Transverse colon (tissue), 4 donors: ENCODE measurements at regions not wholly inside any gene's neighbourhood (a gene's known extent, or its start where the extent isn't known, plus 50 kb on each side); places are given as distances from the start of the nearest gene placed in this dataset.

ENCODE experiments used
- DNase-seq: peaks from one replicate; pipeline ENCODE4 v3.0.0-alpha.2; 2019
- H3K27ac ChIP-seq, 4 donors: fragments of 200-600 bp; sonication (generic); 2 replicates each; pipeline ENCODE4 v1.5.1; 2016 to 2018; ENCODE audit warnings: inconsistent platforms in 4 of 4
- H3K27me3 ChIP-seq: fragments of 200-600 bp; sonication (generic); 2 replicates; pipeline ENCODE4 v1.5.1; 2017; ENCODE audit warnings: inconsistent platforms
- H3K36me3 ChIP-seq, 4 donors: fragments of 200-600 bp; sonication (generic); 2 replicates each; pipeline ENCODE4 v1.5.1; 2017 to 2019; ENCODE audit warnings: inconsistent platforms in 4 of 4
- H3K4me1 ChIP-seq, 4 donors: fragments of 200-600 bp; sonication (generic); 2 replicates each; pipeline ENCODE4 v1.5.1; 2017 to 2020; ENCODE audit warnings: inconsistent platforms in 4 of 4
- H3K4me3 ChIP-seq, 4 donors: fragments of 200-600 bp; sonication (generic); 1 replicate in 1 of 4; 2 replicates in 3 of 4; pipeline versions ENCODE4 v1.5.1 to v1.6.1; 2017 to 2019; ENCODE audit warnings: inconsistent platforms in 4 of 4
- H3K9me3 ChIP-seq, 2 donors: fragments of 200-600 bp; sonication (generic); 2 replicates each; pipeline ENCODE4 v1.5.1; 2017 to 2019; ENCODE audit warnings: inconsistent platforms in 2 of 2
- EP300 ChIP-seq: sonication (generic); formaldehyde crosslinking; IDR thresholded peaks from one replicate; pipeline ENCODE4 v1.6.1; 2017; ENCODE audit warnings: antibody characterized with exemption, low read depth
- POLR2A ChIP-seq: fragments of 450-650 bp; IDR thresholded peaks from one replicate; pipeline ENCODE4 v1.6.1; 2016; ENCODE audit warnings: antibody characterized with exemption, mild to moderate bottlenecking, moderate library complexity
- POLR2AphosphoS5 ChIP-seq, 3 donors: sonication (generic); formaldehyde crosslinking; IDR thresholded peaks; one replicate each; pipeline ENCODE4 v1.6.1; 2016; ENCODE audit warnings: antibody characterized with exemption in 3 of 3
- WGBS, 2 donors: methylation state at CpG; one replicate each; pipeline ENCODE4 v1.1.5; 2018; ENCODE audit warnings: low coverage in 1 of 2; 5-methylcytosine and 5-hydroxymethylcytosine counted together
- in situ Hi-C, 4 donors: fragments of 200-750 bp; cut with MboI; loops; one replicate each; pipeline versions ENCODE4 v1.15.0 to v1.15.1; 2017; ENCODE audit warnings: low sequenced_read_pairs in 3 of 4, low pct_ligation_motif_present in 1 of 4, low pct_unique_long_range_greater_than_20kb in 1 of 4
- intact Hi-C: fragments of 100-400 bp; cut with DNase I; formaldehyde crosslinking; loops from one replicate; pipeline ENCODE4 v1.15.1; 2023; ENCODE audit warnings: low total_unique reads
- TF ChIP-seq, protein P1 (sequence below), 5 experiments: fragments of 200-600 bp in 3 of 5; fragments of 450-650 bp in 2 of 5; sonication (generic) in 3 of 5; IDR thresholded peaks; 1 replicate in 2 of 5; 2 replicates in 3 of 5; pipeline ENCODE4 v1.5.1; 2016 to 2017; ENCODE audit warnings: antibody characterized with exemption in 5 of 5, inconsistent platforms in 3 of 5, mild to moderate bottlenecking in 2 of 5, moderate library complexity in 1 of 5

- TF ChIP-seq POLR2AphosphoS5 (IDR thresholded peaks at IDR 0.05) = no peak
- TF ChIP-seq EP300 = no peak
- TF ChIP-seq POLR2A = no peak
- TF ChIP-seq, protein P1, sequence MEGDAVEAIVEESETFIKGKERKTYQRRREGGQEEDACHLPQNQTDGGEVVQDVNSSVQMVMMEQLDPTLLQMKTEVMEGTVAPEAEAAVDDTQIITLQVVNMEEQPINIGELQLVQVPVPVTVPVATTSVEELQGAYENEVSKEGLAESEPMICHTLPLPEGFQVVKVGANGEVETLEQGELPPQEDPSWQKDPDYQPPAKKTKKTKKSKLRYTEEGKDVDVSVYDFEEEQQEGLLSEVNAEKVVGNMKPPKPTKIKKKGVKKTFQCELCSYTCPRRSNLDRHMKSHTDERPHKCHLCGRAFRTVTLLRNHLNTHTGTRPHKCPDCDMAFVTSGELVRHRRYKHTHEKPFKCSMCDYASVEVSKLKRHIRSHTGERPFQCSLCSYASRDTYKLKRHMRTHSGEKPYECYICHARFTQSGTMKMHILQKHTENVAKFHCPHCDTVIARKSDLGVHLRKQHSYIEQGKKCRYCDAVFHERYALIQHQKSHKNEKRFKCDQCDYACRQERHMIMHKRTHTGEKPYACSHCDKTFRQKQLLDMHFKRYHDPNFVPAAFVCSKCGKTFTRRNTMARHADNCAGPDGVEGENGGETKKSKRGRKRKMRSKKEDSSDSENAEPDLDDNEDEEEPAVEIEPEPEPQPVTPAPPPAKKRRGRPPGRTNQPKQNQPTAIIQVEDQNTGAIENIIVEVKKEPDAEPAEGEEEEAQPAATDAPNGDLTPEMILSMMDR (IDR thresholded peaks at IDR 0.05) = no peak
- intact Hi-C loops (no loop called here), in situ Hi-C loops (no loop called here)
- no peaks in the 10 kb centered on the region for H3K4me1 ChIP-seq
- no peaks in the 10 kb centered on the region for H3K27me3 ChIP-seq
- no peaks in the 10 kb centered on the region for H3K9me3 ChIP-seq
- no peak overlapping the region for H3K27ac ChIP-seq
- H3K4me3 ChIP-seq = no peak overlapping the region
- no peak for DNase-seq
- no peaks in the 10 kb centered on the region for H3K36me3 ChIP-seq
- WGBS, 2 donors = 75 to 79% methylated on average over 2 of the region's 2 CpGs
Measured at GRCh38 chr4:104735174-104735573, 240.5 kb upstream of the CXXC4 start.

GRCh38 chr4:104740161-104740560, 245.5 kb upstream of the CXXC4 start:
- in situ Hi-C loops = no loop called here
- intact Hi-C loops = no loop called here
- H3K4me3 ChIP-seq = no peak overlapping the region
- no peaks in the 10 kb centered on the region for H3K9me3 ChIP-seq
- no peaks in the 10 kb centered on the region for H3K36me3 ChIP-seq
- H3K27ac ChIP-seq = no peak overlapping the region
- no peak for DNase-seq
- H3K4me1 ChIP-seq = no peaks in the 10 kb centered on the region
- no peaks in the 10 kb centered on the region for H3K27me3 ChIP-seq
- 89 to 91% methylated on average over 3 of the region's 3 CpGs for WGBS, 2 donors
- TF ChIP-seq EP300 (no peak), POLR2A (no peak), POLR2AphosphoS5 (IDR thresholded peaks at IDR 0.05) (no peak)
- TF ChIP-seq, protein P1 (IDR thresholded peaks at IDR 0.05) = no peak

DNA sequence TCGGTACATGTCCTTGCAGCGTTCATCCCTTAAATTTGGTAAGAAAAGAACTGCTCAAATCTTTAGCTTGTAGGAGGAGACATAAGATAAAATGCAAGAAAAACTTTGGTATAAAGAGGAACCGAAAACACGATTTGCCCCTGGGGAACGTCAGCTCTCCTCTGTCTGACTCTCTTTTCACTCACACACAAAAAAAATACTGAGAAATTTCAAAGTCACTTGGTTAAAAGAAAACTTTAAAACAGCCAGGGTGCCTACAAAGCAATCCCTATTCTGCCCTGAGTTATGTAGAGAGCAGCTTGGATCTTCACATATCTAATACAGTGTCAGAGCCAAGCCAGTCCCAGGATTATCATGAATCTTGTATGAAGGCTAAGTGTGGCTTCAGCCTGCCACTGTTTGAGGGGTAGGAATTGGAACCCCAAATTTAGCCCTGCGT, 248.5 kb upstream of the CXXC4 start:
- intact Hi-C loops = no loop called here
- no peaks in the 10 kb centered on the region for H3K9me3 ChIP-seq
- no peak for DNase-seq
- TF ChIP-seq EP300 = no peak
- no peak for TF ChIP-seq POLR2A
- TF ChIP-seq, protein P1 (IDR thresholded peaks at IDR 0.05) = no peak
- TF ChIP-seq POLR2AphosphoS5 (IDR thresholded peaks at IDR 0.05) = no peak
- H3K4me1 ChIP-seq = no peaks in the 10 kb centered on the region
- no peak overlapping the region for H3K4me3 ChIP-seq
- H3K36me3 ChIP-seq = no peaks in the 10 kb centered on the region
- H3K27me3 ChIP-seq = no peaks in the 10 kb centered on the region
- H3K27ac ChIP-seq = no peak overlapping the region
- in situ Hi-C loops = no loop called here
- 72 to 89% methylated on average over 3 to 6 of the region's 6 CpGs for WGBS, 2 donors

DNA sequence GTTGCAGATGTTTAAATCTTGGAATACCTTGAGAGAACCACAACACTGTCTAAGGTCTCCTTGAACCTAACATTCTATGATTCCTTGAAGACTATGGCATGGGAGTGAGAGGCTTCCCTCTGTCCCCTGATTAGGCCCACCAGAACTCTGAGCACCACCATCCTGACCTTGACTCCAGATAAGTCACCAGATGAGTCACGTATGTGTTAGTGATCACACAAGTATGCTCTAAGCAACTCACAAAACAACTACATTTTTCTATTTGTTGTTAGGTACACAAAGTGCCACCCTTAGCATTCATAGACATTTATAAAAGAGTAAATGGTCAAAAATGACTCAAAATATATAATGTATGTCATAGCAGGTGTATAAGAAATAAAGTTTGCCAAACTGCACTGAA, 252.9 kb upstream of the CXXC4 start:
- Histone ChIP-seq H3K27me3 (no peaks in the 10 kb centered on the region), H3K9me3 (no peaks in the 10 kb centered on the region), H3K4me1 (no peaks in the 10 kb centered on the region), H3K27ac (no peak overlapping the region), H3K36me3 (no peaks in the 10 kb centered on the region), H3K4me3 (no peak overlapping the region)
- DNase-seq = no peak
- intact Hi-C loops = no loop called here
- in situ Hi-C loops = no loop called here
- WGBS, 2 donors = 84% methylated on average over 1 of the region's 1 CpG; no CpG with 5 or more reads in 1 of the 2 donors
- TF ChIP-seq EP300 (no peak), POLR2A (no peak), POLR2AphosphoS5 (IDR thresholded peaks at IDR 0.05) (no peak)
- TF ChIP-seq, protein P1 (IDR thresholded peaks at IDR 0.05) = no peak
